ENCODE measurements at regions not wholly inside any gene's neighbourhood (a gene's known extent, or its start where the extent isn't known, plus 50 kb on each side); places are given as distances from the start of the nearest gene placed in this dataset.

GRCh38 chr5:8362495-8362894, 493.5 kb downstream of the MTRR start:
- no peak overlapping the region for H3K27ac ChIP-seq (ENCODE audit: low read depth, low read length, poor library complexity, severe bottlenecking)
- no peaks in the 10 kb centered on the region for H3K79me2 ChIP-seq (ENCODE audit: insufficient read depth, low read depth, low read length)
- no peak overlapping the region for H3K4me3 ChIP-seq (ENCODE audit: low read depth, low read length, poor library complexity, severe bottlenecking)
- no peaks in the 10 kb centered on the region for H3K4me1 ChIP-seq (ENCODE audit: insufficient read depth, low read length, poor library complexity, severe bottlenecking)
- H3K4me2 ChIP-seq (ENCODE audit: low read length): no peak overlapping the region
- H3K9me2 ChIP-seq (ENCODE audit: insufficient read depth, low read length): no peaks in the 10 kb centered on the region
- H3K9me3 ChIP-seq (ENCODE audit: low read length): no peaks in the 10 kb centered on the region
- POLR2A ChIA-PET: no interaction called here
- H3K36me3 ChIP-seq (ENCODE audit: insufficient read depth, low read length): no peaks in the 10 kb centered on the region
- no TSS peak for BruUV-seq (replicated peaks)
- no peak for TF ChIP-seq CTCF (conservative IDR thresholded peaks at IDR 0.05; ENCODE audit: low read length)
- TF ChIP-seq EZH2phosphoT487 (IDR thresholded peaks at IDR 0.05; ENCODE audit: borderline replicate concordance, low read depth, low read length): no peak
- intact Hi-C loops (cut with micrococcal nuclease; ENCODE audit: unreplicated experiment): no loop called here
- no peak overlapping the region for H2AFZ ChIP-seq (ENCODE audit: low read length)
- no peaks in the 10 kb centered on the region for H4K20me1 ChIP-seq (ENCODE audit: insufficient read depth, low read length)
- CTCF ChIA-PET (ENCODE audit: unreplicated experiment): no interaction called here
- no peak for DNase-seq (ENCODE audit: low spot score)

GRCh38 chr5:8363138-8363537, 494.2 kb downstream of the MTRR start:
- Histone ChIP-seq H3K9me2 (ENCODE audit: insufficient read depth, low read length) (no peaks in the 10 kb centered on the region), H3K4me1 (ENCODE audit: insufficient read depth, low read length, poor library complexity, severe bottlenecking) (no peaks in the 10 kb centered on the region), H3K27ac (ENCODE audit: low read depth, low read length, poor library complexity, severe bottlenecking) (no peak overlapping the region), H3K4me2 (ENCODE audit: low read length) (no peak overlapping the region), H3K79me2 (ENCODE audit: insufficient read depth, low read depth, low read length) (no peaks in the 10 kb centered on the region), H3K9me3 (ENCODE audit: low read length) (no peaks in the 10 kb centered on the region), H3K4me3 (ENCODE audit: low read depth, low read length, poor library complexity, severe bottlenecking) (no peak overlapping the region), H2AFZ (ENCODE audit: low read length) (no peak overlapping the region), H3K36me3 (ENCODE audit: insufficient read depth, low read length) (no peaks in the 10 kb centered on the region), H4K20me1 (ENCODE audit: insufficient read depth, low read length) (no peaks in the 10 kb centered on the region)
- BruUV-seq (replicated peaks): no TSS peak
- intact Hi-C loops (cut with micrococcal nuclease; ENCODE audit: unreplicated experiment): no loop called here
- ChIA-PET POLR2A (no interaction called here), CTCF (ENCODE audit: unreplicated experiment) (no interaction called here)
- TF ChIP-seq CTCF (conservative IDR thresholded peaks at IDR 0.05; ENCODE audit: low read length): no peak
- TF ChIP-seq EZH2phosphoT487 (IDR thresholded peaks at IDR 0.05; ENCODE audit: borderline replicate concordance, low read depth, low read length): no peak
- DNase-seq (ENCODE audit: low spot score): no peak

- ChIA-PET CTCF (ENCODE audit: unreplicated experiment) (no interaction called here), POLR2A (interaction anchor here (0.7 kb wide), 1 partner anchor 132 kb away, joined by 5 read pairs; no protein-coding TSS in a partner anchor)
- no peaks in the 10 kb centered on the region for H3K9me2 ChIP-seq (ENCODE audit: insufficient read depth, low read length)
- H4K20me1 ChIP-seq (ENCODE audit: insufficient read depth, low read length): no peaks in the 10 kb centered on the region
- no peak overlapping the region for H2AFZ ChIP-seq (ENCODE audit: low read length)
- H3K4me3 ChIP-seq (ENCODE audit: low read depth, low read length, poor library complexity, severe bottlenecking): no peak overlapping the region
- no peaks in the 10 kb centered on the region for H3K4me1 ChIP-seq (ENCODE audit: insufficient read depth, low read length, poor library complexity, severe bottlenecking)
- no peaks in the 10 kb centered on the region for H3K9me3 ChIP-seq (ENCODE audit: low read length)
- H3K4me2 ChIP-seq (ENCODE audit: low read length): no peak overlapping the region
- BruUV-seq (replicated peaks): no TSS peak
- no peak overlapping the region for H3K27ac ChIP-seq (ENCODE audit: low read depth, low read length, poor library complexity, severe bottlenecking)
- DNase-seq (ENCODE audit: low spot score): no peak
- no peaks in the 10 kb centered on the region for H3K36me3 ChIP-seq (ENCODE audit: insufficient read depth, low read length)
- intact Hi-C loops (cut with micrococcal nuclease; ENCODE audit: unreplicated experiment): no loop called here
- H3K79me2 ChIP-seq (ENCODE audit: insufficient read depth, low read depth, low read length): no peaks in the 10 kb centered on the region
- TF ChIP-seq EZH2phosphoT487 (IDR thresholded peaks at IDR 0.05; ENCODE audit: borderline replicate concordance, low read depth, low read length) (no peak), CTCF (conservative IDR thresholded peaks at IDR 0.05; ENCODE audit: low read length) (no peak)
Observed at GRCh38 chr5:8366266-8366665, 497.3 kb downstream of the MTRR start.
